Caco-2 (cell line): ENCODE measurements at regions not wholly inside any gene's neighbourhood (a gene's known extent, or its start where the extent isn't known, plus 50 kb on each side); places are given as distances from the start of the nearest gene placed in this dataset.

Experiments used
- BruUV-seq: library from RNA; stranded (reverse); fragments of 400-500 nt; replicated peaks from 2 replicates; lab custom pipeline; 2021; lab: Mats Ljungman, UMichigan
- CTCF ChIA-PET: fragments of 300-600 bp; sonication (Branson Sonifier 250); formaldehyde crosslinking; loops from one replicate; lab custom pipeline; 2022; ENCODE audit warnings: antibody characterized with exemption; lab: Charles Lee
- POLR2A ChIA-PET: fragments of 300-600 bp; sonication (Branson Sonifier 250); formaldehyde crosslinking; loops from one replicate; lab custom pipeline; 2022; ENCODE audit warnings: antibody characterized with exemption; lab: Charles Lee
- DNase-seq, 2 experiments: peaks; one replicate each; pipeline versions ENCODE4 v3.0.0 to v3.0.0-alpha.2; 2020 to 2022
- H3K27me3 ChIP-seq: replicated peaks from 2 replicates; pipeline ENCODE4 v1.6.0; 2011; ENCODE audit warnings: low read length; ENCODE audit not compliant: control insufficient read depth, insufficient read depth
- H3K36me3 ChIP-seq: 2 replicates; pipeline ENCODE4 v1.5.1; 2011; ENCODE audit warnings: low read length; ENCODE audit not compliant: control insufficient read depth, insufficient read depth
- H3K4me1 ChIP-seq: fragments of 250-450 bp; sonication (Bioruptor Pico); 2 replicates; pipeline ENCODE4 v1.5.1; 2020; ENCODE audit warnings: mild to moderate bottlenecking
- H3K4me3 ChIP-seq: 2 replicates; pipeline ENCODE4 v1.5.1; 2011; ENCODE audit warnings: low read depth, mild to moderate bottlenecking, control low read depth, low read length
- H3K9me3 ChIP-seq: fragments of 250-450 bp; sonication (Bioruptor Pico); 2 replicates; pipeline ENCODE4 v1.5.1; 2020; ENCODE audit warnings: mild to moderate bottlenecking, moderate library complexity
- H3K27ac Mint-ChIP-seq: one replicate; pipeline ENCODE4 v1.8.0; 2022; ENCODE audit warnings: mixed read lengths; ENCODE audit not compliant: unreplicated experiment
- H3K27me3 Mint-ChIP-seq: one replicate; pipeline ENCODE4 v1.8.0; 2022; ENCODE audit warnings: mixed read lengths; ENCODE audit not compliant: insufficient read depth, unreplicated experiment
- H3K36me3 Mint-ChIP-seq: one replicate; pipeline ENCODE4 v1.8.0; 2022; ENCODE audit warnings: mild to moderate bottlenecking, mixed read lengths; ENCODE audit not compliant: insufficient read depth, unreplicated experiment
- H3K4me1 Mint-ChIP-seq: one replicate; pipeline ENCODE4 v1.8.0; 2022; ENCODE audit warnings: low read depth, mixed read lengths; ENCODE audit not compliant: unreplicated experiment
- H3K4me3 Mint-ChIP-seq: one replicate; pipeline ENCODE4 v1.8.0; 2022; ENCODE audit warnings: mild to moderate bottlenecking, moderate library complexity, mixed read lengths; ENCODE audit not compliant: unreplicated experiment
- H3K9me3 Mint-ChIP-seq: one replicate; pipeline ENCODE4 v1.8.0; 2022; ENCODE audit warnings: mixed read lengths; ENCODE audit not compliant: unreplicated experiment
- intact Hi-C: fragments of 100-400 bp; cut with micrococcal nuclease; formaldehyde crosslinking; loops from one replicate; pipeline ENCODE4 v1.10.0; 2022; ENCODE audit not compliant: unreplicated experiment
- TF ChIP-seq, protein P1 (sequence below), 2 experiments: fragments of 200-600 bp in 1 of 2; IDR thresholded peaks; 1 replicate in 1 of 2; 2 replicates in 1 of 2; pipeline versions ENCODE4 v1.5.1 to v1.8.0; 2011 to 2022; ENCODE audit warnings: antibody characterized with exemption in 1 of 2, control low read depth in 1 of 2, inconsistent platforms in 1 of 2, low read depth in 1 of 2, low read length in 1 of 2, mild to moderate bottlenecking in 1 of 2, moderate library complexity in 1 of 2; ENCODE audit not compliant: insufficient read depth in 1 of 2, severe bottlenecking in 1 of 2, unreplicated experiment in 1 of 2

- no peak overlapping the region for H3K27ac Mint-ChIP-seq
- no peak for DNase-seq
- no peaks in the 10 kb centered on the region for H3K9me3 ChIP-seq
- peaks cover 8% of the 10 kb centered on the region for H3K4me1 Mint-ChIP-seq
- no peaks in the 10 kb centered on the region for H3K27me3 Mint-ChIP-seq
- no peak overlapping the region for H3K4me3 ChIP-seq
- POLR2A ChIA-PET = no interaction called here
- TF ChIP-seq, protein P1, sequence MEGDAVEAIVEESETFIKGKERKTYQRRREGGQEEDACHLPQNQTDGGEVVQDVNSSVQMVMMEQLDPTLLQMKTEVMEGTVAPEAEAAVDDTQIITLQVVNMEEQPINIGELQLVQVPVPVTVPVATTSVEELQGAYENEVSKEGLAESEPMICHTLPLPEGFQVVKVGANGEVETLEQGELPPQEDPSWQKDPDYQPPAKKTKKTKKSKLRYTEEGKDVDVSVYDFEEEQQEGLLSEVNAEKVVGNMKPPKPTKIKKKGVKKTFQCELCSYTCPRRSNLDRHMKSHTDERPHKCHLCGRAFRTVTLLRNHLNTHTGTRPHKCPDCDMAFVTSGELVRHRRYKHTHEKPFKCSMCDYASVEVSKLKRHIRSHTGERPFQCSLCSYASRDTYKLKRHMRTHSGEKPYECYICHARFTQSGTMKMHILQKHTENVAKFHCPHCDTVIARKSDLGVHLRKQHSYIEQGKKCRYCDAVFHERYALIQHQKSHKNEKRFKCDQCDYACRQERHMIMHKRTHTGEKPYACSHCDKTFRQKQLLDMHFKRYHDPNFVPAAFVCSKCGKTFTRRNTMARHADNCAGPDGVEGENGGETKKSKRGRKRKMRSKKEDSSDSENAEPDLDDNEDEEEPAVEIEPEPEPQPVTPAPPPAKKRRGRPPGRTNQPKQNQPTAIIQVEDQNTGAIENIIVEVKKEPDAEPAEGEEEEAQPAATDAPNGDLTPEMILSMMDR (IDR thresholded peaks at IDR 0.05; ENCODE audit: insufficient read depth in 1 of 2, low read depth in 1 of 2, low read length in 1 of 2, severe bottlenecking in 1 of 2, unreplicated experiment in 1 of 2) = no peak
- CTCF ChIA-PET = no interaction called here
- no peaks in the 10 kb centered on the region for H3K9me3 Mint-ChIP-seq
- intact Hi-C loops = loop anchor here (5.0 kb wide), 1 partner anchor 160 kb away; the partner anchor contains the start of gene SEMA6A
- no peak overlapping the region for H3K4me3 Mint-ChIP-seq
- H3K36me3 ChIP-seq = no peaks in the 10 kb centered on the region
- H3K36me3 Mint-ChIP-seq = no peaks in the 10 kb centered on the region
- H3K27me3 ChIP-seq = no peaks in the 10 kb centered on the region
- H3K4me1 ChIP-seq = peaks cover 15% of the 10 kb centered on the region
- no TSS peak for BruUV-seq
Measured at GRCh38 chr5:116732591-116732990, 158.0 kb upstream of the SEMA6A start.

DNA sequence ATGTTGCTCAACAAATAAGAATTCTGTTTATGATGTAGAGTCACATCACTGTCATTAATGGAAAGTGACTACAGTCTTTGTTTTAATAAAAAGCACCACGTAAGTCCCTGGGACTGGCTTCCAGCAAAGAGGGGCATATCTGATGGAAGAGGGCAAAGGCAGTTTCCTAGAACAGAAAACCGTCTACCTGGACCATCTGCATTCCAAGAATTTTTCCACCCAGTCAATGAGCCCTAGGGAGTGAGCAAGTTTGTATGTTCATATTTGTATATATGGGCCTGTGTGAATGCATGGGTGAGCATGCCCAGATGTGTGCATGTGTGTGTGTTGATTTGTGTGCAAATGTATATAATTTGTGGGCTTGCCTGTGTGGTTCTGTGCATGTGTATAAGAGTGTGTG, 156.8 kb upstream of the SEMA6A start:
- peak; percentile 39 to 46 for DNase-seq
- no peak overlapping the region for H3K4me3 ChIP-seq
- no TSS peak for BruUV-seq
- intact Hi-C loops = loop anchor here (5.0 kb wide), 1 partner anchor 159 kb away; the partner anchor contains the start of gene SEMA6A
- TF ChIP-seq, protein P1 (IDR thresholded peaks at IDR 0.05; ENCODE audit: insufficient read depth in 1 of 2, low read depth in 1 of 2, low read length in 1 of 2, severe bottlenecking in 1 of 2, unreplicated experiment in 1 of 2) = no peak
- no peaks in the 10 kb centered on the region for H3K36me3 ChIP-seq
- Mint-ChIP-seq H3K9me3 (no peaks in the 10 kb centered on the region), H3K4me3 (no peak overlapping the region), H3K27ac (peak overlapping the region; percentile 20), H3K4me1 (peaks cover 8% of the 10 kb centered on the region), H3K27me3 (no peaks in the 10 kb centered on the region), H3K36me3 (no peaks in the 10 kb centered on the region)
- ChIA-PET POLR2A (interaction anchor here (0.6 kb wide), 1 partner anchor 133 kb away, joined by 5 read pairs; no protein-coding TSS in a partner anchor), CTCF (no interaction called here)
- peaks cover 15% of the 10 kb centered on the region for H3K4me1 ChIP-seq
- H3K27me3 ChIP-seq = no peaks in the 10 kb centered on the region
- no peaks in the 10 kb centered on the region for H3K9me3 ChIP-seq

- intact Hi-C loops = loop anchor here (5.0 kb wide), 1 partner anchor 158 kb away; the partner anchor contains the start of gene SEMA6A
- H3K36me3 Mint-ChIP-seq = no peaks in the 10 kb centered on the region
- H3K27ac Mint-ChIP-seq = no peak overlapping the region
- CTCF ChIA-PET = no interaction called here
- no peaks in the 10 kb centered on the region for H3K27me3 Mint-ChIP-seq
- H3K4me3 Mint-ChIP-seq = no peak overlapping the region
- no TSS peak for BruUV-seq
- TF ChIP-seq, protein P1 (IDR thresholded peaks at IDR 0.05; ENCODE audit: insufficient read depth in 1 of 2, low read depth in 1 of 2, low read length in 1 of 2, severe bottlenecking in 1 of 2, unreplicated experiment in 1 of 2) = no peak
- H3K9me3 ChIP-seq = no peaks in the 10 kb centered on the region
- no peak overlapping the region for H3K4me3 ChIP-seq
- peaks cover 8% of the 10 kb centered on the region for H3K4me1 Mint-ChIP-seq
- DNase-seq = no peak
- H3K27me3 ChIP-seq = no peaks in the 10 kb centered on the region
- H3K9me3 Mint-ChIP-seq = no peaks in the 10 kb centered on the region
- no peaks in the 10 kb centered on the region for H3K36me3 ChIP-seq
- POLR2A ChIA-PET = no interaction called here
- peaks cover 15% of the 10 kb centered on the region for H3K4me1 ChIP-seq
Measured at GRCh38 chr5:116730706-116731105, 156.1 kb upstream of the SEMA6A start.
